PC-9 (cell line): ENCODE measurements at regions not wholly inside any gene's neighbourhood (a gene's known extent, or its start where the extent isn't known, plus 50 kb on each side); places are given as distances from the start of the nearest gene placed in this dataset.

Experiments used
- CTCF ChIP-seq: fragments of 200-600 bp; sonication (generic); conservative IDR thresholded peaks from 2 replicates; pipeline ENCODE4 v1.6.1; 2017; ENCODE audit warnings: mixed run types, antibody characterized with exemption, mild to moderate bottlenecking, moderate library complexity
- EZH2 ChIP-seq: fragments of 200-600 bp; sonication (generic); IDR thresholded peaks from 2 replicates; pipeline ENCODE4 v1.8.0; 2017; ENCODE audit warnings: antibody characterized with exemption, low read depth

GRCh38 chr15:77807611-77808010, 174.9 kb upstream of the LINGO1 start:
- no peak for TF ChIP-seq CTCF
- no peak for TF ChIP-seq EZH2
